HCT116 (cell line): ENCODE measurements at regions not wholly inside any gene's neighbourhood (a gene's known extent, or its start where the extent isn't known, plus 50 kb on each side); places are given as distances from the start of the nearest gene placed in this dataset.

Experiments
- ATAC-seq: fragments of 200-7000 bp; cut with Tn5 transposase; 2 replicates; pipeline ENCODE4 v1.9.1; 2020; ENCODE audit warnings: mild to moderate bottlenecking, moderate library complexity
- BruUV-seq: library from RNA; stranded (reverse); fragments of 400-500 nt; replicated peaks from 2 replicates; lab custom pipeline; 2021; lab: Mats Ljungman, UMichigan
- CTCF ChIA-PET: fragments of 300-600 bp; sonication (Branson Sonifier 250); formaldehyde crosslinking; loops from one replicate; lab custom pipeline; 2021; ENCODE audit warnings: antibody characterized with exemption; lab: Charles Lee
- POLR2A ChIA-PET: fragments of 300-600, 350-600 bp; sonication (Branson Sonifier 250); formaldehyde crosslinking; loops from one replicate; lab custom pipeline; 2021; ENCODE audit warnings: antibody characterized with exemption; lab: Charles Lee
- RAD21 ChIA-PET, 2 experiments: fragments of 300-600 bp; sonication (Branson Sonifier 250); formaldehyde crosslinking; loops; one replicate each; lab custom pipeline; 2023; ENCODE audit warnings: low total read pairs in 2 of 2; ENCODE audit not compliant: uncharacterized antibody in 2 of 2, unreplicated experiment in 2 of 2, low non-redundant PET in 1 of 2; lab: Charles Lee
- DNase-seq: peaks from one replicate; pipeline ENCODE4 v3.0.0-alpha.2; 2010; ENCODE audit warnings: low read depth, low spot score
- H2AFZ ChIP-seq: fragments of 200-600 bp; shearing (Covaris generic), sonication (generic); 2 replicates; pipeline ENCODE4 v1.6.1; 2017; ENCODE audit warnings: low read depth, mixed run types, mixed read lengths, antibody characterized with exemption, low read length; ENCODE audit not compliant: poor library complexity, severe bottlenecking
- H3K27ac ChIP-seq: 2 replicates; pipeline ENCODE4 v1.5.1; 2012; ENCODE audit warnings: low read depth, low read length
- H3K27me3 ChIP-seq: fragments of 200-600 bp; sonication (generic); 2 replicates; pipeline ENCODE4 v1.6.1; 2016; ENCODE audit warnings: mixed run types, low read length, mixed read lengths; ENCODE audit not compliant: insufficient read depth
- H3K36me3 ChIP-seq, 2 experiments: fragments of 200-500 bp in 1 of 2; fragments of 200-600 bp in 1 of 2; sonication (Bioruptor generic) in 1 of 2; sonication (generic) in 1 of 2; 2 replicates each; pipeline versions ENCODE4 v1.5.1 to v1.6.1; 2014 to 2016; ENCODE audit warnings: low read length in 2 of 2, inconsistent platforms in 1 of 2, mixed read lengths in 1 of 2, mixed run types in 1 of 2; ENCODE audit not compliant: insufficient read depth in 2 of 2, control insufficient read depth in 1 of 2
- H3K4me1 ChIP-seq, 2 experiments: fragments of 200-600 bp in 1 of 2; sonication (generic) in 1 of 2; 2 replicates each; pipeline versions ENCODE4 v1.5.1 to v1.6.1; 2012 to 2017; ENCODE audit warnings: low read length in 2 of 2, inconsistent platforms in 1 of 2, mild to moderate bottlenecking in 1 of 2, mixed read lengths in 1 of 2, mixed run types in 1 of 2, moderate library complexity in 1 of 2; ENCODE audit not compliant: insufficient read depth in 2 of 2, control insufficient read depth in 1 of 2
- H3K4me2 ChIP-seq: fragments of 200-600 bp; sonication (generic); 2 replicates; pipeline ENCODE4 v1.6.1; 2017; ENCODE audit warnings: mixed run types, low read length, mixed read lengths
- H3K4me3 ChIP-seq, 2 experiments: fragments of 200-600 bp in 1 of 2; sonication (generic) in 1 of 2; replicated peaks in 1 of 2; 2 replicates each; pipeline ENCODE4 v1.5.1; 2011 to 2016; ENCODE audit warnings: low read length in 2 of 2, control low read depth in 1 of 2, low read depth in 1 of 2, mild to moderate bottlenecking in 1 of 2, mixed read lengths in 1 of 2, mixed run types in 1 of 2
- H3K79me2 ChIP-seq: fragments of 200-600 bp; sonication (generic); 2 replicates; pipeline ENCODE4 v1.6.1; 2017; ENCODE audit warnings: mild to moderate bottlenecking, mixed run types, low read length, moderate library complexity, mixed read lengths; ENCODE audit not compliant: insufficient read depth
- H3K9ac ChIP-seq: fragments of 200-600 bp; sonication (generic); 2 replicates; pipeline ENCODE4 v1.6.1; 2016; ENCODE audit warnings: low read length, mixed read lengths
- H3K9me2 ChIP-seq: fragments of 200-600 bp; sonication (generic), shearing (Covaris generic); 2 replicates; pipeline ENCODE4 v1.6.1; 2017; ENCODE audit warnings: mixed run types, mild to moderate bottlenecking, moderate library complexity; ENCODE audit not compliant: insufficient read depth
- H3K9me3 ChIP-seq, 2 experiments: fragments of 200-500 bp in 1 of 2; fragments of 200-600 bp in 1 of 2; sonication (Bioruptor generic) in 1 of 2; sonication (generic) in 1 of 2; 2 replicates each; pipeline ENCODE4 v1.6.1; 2014 to 2017; ENCODE audit warnings: low read length in 2 of 2, mixed read lengths in 2 of 2, inconsistent platforms in 1 of 2, low read depth in 1 of 2, mild to moderate bottlenecking in 1 of 2, mixed run types in 1 of 2, moderate library complexity in 1 of 2; ENCODE audit not compliant: control insufficient read depth in 1 of 2, insufficient read depth in 1 of 2
- H4K20me1 ChIP-seq: fragments of 200-600 bp; sonication (generic), shearing (Covaris generic); 2 replicates; pipeline ENCODE4 v1.6.1; 2017; ENCODE audit warnings: mixed run types, mild to moderate bottlenecking, moderate library complexity; ENCODE audit not compliant: insufficient read depth
- CBX3 ChIP-seq: IDR thresholded peaks from 2 replicates; pipeline ENCODE4 v1.6.1; 2012; ENCODE audit warnings: low read depth
- CEBPB ChIP-seq: IDR thresholded peaks from 2 replicates; pipeline ENCODE4 v1.6.1; 2012; ENCODE audit warnings: low read depth
- EZH2 ChIP-seq: fragments of 200-600 bp; sonication (generic); IDR thresholded peaks from 2 replicates; pipeline ENCODE4 v1.6.1; 2017; ENCODE audit warnings: antibody characterized with exemption, mixed run types
- FOSL1 ChIP-seq: IDR thresholded peaks from 2 replicates; pipeline ENCODE4 v1.6.1; 2012; ENCODE audit warnings: low read depth
- POLR2A ChIP-seq: IDR thresholded peaks from 2 replicates; pipeline ENCODE4 v1.7.0; 2011; ENCODE audit warnings: borderline replicate concordance; ENCODE audit not compliant: insufficient read depth, insufficient read length; ENCODE audit errors: extremely low read depth
- POLR2AphosphoS5 ChIP-seq: IDR thresholded peaks from 2 replicates; pipeline ENCODE4 v1.6.1; 2011; ENCODE audit warnings: mild to moderate bottlenecking, low read depth, low read length, moderate library complexity
- RAD21 ChIP-seq: IDR thresholded peaks from 2 replicates; pipeline ENCODE4 v1.6.1; 2012; ENCODE audit warnings: low read depth, mild to moderate bottlenecking
- SIN3A ChIP-seq: IDR thresholded peaks from 2 replicates; pipeline ENCODE4 v1.6.1; 2012; ENCODE audit warnings: low read depth
- TCF7L2 ChIP-seq: IDR thresholded peaks from 2 replicates; pipeline ENCODE4 v1.7.0; 2011; ENCODE audit warnings: borderline replicate concordance, inconsistent platforms; ENCODE audit not compliant: insufficient read depth, insufficient read length; ENCODE audit errors: extremely low read depth
- ZFX ChIP-seq: fragments of 450-650 bp; IDR thresholded peaks from 2 replicates; pipeline ENCODE4 v1.6.1; 2017
- ZNF274 ChIP-seq: fragments of 200-500 bp; sonication (Bioruptor generic); IDR thresholded peaks from 2 replicates; pipeline ENCODE4 v1.6.1; 2014; ENCODE audit warnings: mild to moderate bottlenecking, low read depth, low read length, inconsistent platforms
- intact Hi-C: fragments of 100-400 bp; cut with micrococcal nuclease; formaldehyde crosslinking; loops from 2 replicates; pipeline ENCODE4 v1.10.0; 2022
- TF ChIP-seq, protein P1 (sequence below): IDR thresholded peaks from 2 replicates; pipeline ENCODE4 v1.6.1; 2012
- TF ChIP-seq, protein P2 (sequence below): IDR thresholded peaks from 2 replicates; pipeline ENCODE4 v1.6.1; 2012; ENCODE audit warnings: low read depth
- TF ChIP-seq, protein P3 (sequence below), 3 experiments: fragments of 200-600 bp in 1 of 3; sonication (generic) in 1 of 3; IDR thresholded peaks in 2 of 3; conservative IDR thresholded peaks in 1 of 3; 2 replicates each; pipeline ENCODE4 v1.5.1; 2012 to 2017; ENCODE audit warnings: low read depth in 2 of 3, low read length in 2 of 3, antibody characterized with exemption in 1 of 3, borderline replicate concordance in 1 of 3, control low read depth in 1 of 3, mild to moderate bottlenecking in 1 of 3, mixed read lengths in 1 of 3, mixed run types in 1 of 3, moderate library complexity in 1 of 3; ENCODE audit not compliant: insufficient read depth in 1 of 3
- TF ChIP-seq, protein P4 (sequence below): IDR thresholded peaks from 2 replicates; pipeline ENCODE4 v1.6.1; 2011; ENCODE audit warnings: mild to moderate bottlenecking, low read length, moderate library complexity; ENCODE audit not compliant: insufficient replicate concordance; ENCODE audit errors: extremely low read depth
- TF ChIP-seq, protein P5 (sequence below): IDR thresholded peaks from 2 replicates; pipeline ENCODE4 v1.6.1; 2012

DNA sequence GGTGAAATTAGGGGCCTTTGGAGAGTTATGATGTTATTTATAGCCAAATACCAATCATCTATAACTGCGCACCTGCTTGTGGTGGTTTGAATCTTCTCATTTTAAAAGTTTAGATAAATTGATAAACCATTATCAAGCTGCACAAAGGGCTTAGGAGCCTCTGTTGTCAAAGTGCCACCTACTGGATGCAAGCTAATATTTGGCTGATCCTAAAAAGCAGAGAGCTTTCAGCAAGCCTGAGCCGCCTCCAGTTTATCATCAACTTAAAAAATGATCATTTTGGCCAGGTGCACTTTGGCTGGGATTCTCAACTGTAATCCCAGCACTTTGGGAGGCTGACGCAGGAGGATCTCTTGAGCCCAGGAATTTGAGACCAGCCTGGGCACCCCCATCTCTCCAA lies 58.5 kb upstream of the ATXN1 start:
- Histone ChIP-seq H3K9me3 (no peaks in the 10 kb centered on the region), H2AFZ (no peak overlapping the region), H3K27ac (no peak overlapping the region), H4K20me1 (no peaks in the 10 kb centered on the region), H3K4me3 (no peak overlapping the region), H3K4me1 (no peaks in the 10 kb centered on the region), H3K4me2 (no peak overlapping the region), H3K9me2 (no peaks in the 10 kb centered on the region), H3K36me3 (no peaks in the 10 kb centered on the region), H3K79me2 (no peaks in the 10 kb centered on the region), H3K9ac (no peak overlapping the region), H3K27me3 (no peaks in the 10 kb centered on the region)
- intact Hi-C loops = no loop called here
- ChIA-PET RAD21 (no interaction called here), CTCF (interaction anchor here (0.7 to 0.9 kb wide), 2 partner anchors 49 to 59 kb away, joined by 3 to 5 read pairs; partner anchors contain the start of gene ATXN1), POLR2A (interaction anchor here (0.8 kb wide), 1 partner anchor 14 kb away, joined by 3 read pairs; no protein-coding TSS in a partner anchor)
- no peak for DNase-seq
- ATAC-seq = peak; percentile 67
- BruUV-seq = no TSS peak
- TF ChIP-seq CEBPB (no peak), ZNF274 (no peak), POLR2A (no peak), RAD21 (peak; percentile 62), EZH2 (no peak), SIN3A (no peak), POLR2AphosphoS5 (no peak), CBX3 (no peak), TCF7L2 (no peak), ZFX (no peak), FOSL1 (no peak)
- TF ChIP-seq, protein P1, sequence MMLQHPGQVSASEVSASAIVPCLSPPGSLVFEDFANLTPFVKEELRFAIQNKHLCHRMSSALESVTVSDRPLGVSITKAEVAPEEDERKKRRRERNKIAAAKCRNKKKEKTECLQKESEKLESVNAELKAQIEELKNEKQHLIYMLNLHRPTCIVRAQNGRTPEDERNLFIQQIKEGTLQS = no peak
- TF ChIP-seq, protein P2, sequence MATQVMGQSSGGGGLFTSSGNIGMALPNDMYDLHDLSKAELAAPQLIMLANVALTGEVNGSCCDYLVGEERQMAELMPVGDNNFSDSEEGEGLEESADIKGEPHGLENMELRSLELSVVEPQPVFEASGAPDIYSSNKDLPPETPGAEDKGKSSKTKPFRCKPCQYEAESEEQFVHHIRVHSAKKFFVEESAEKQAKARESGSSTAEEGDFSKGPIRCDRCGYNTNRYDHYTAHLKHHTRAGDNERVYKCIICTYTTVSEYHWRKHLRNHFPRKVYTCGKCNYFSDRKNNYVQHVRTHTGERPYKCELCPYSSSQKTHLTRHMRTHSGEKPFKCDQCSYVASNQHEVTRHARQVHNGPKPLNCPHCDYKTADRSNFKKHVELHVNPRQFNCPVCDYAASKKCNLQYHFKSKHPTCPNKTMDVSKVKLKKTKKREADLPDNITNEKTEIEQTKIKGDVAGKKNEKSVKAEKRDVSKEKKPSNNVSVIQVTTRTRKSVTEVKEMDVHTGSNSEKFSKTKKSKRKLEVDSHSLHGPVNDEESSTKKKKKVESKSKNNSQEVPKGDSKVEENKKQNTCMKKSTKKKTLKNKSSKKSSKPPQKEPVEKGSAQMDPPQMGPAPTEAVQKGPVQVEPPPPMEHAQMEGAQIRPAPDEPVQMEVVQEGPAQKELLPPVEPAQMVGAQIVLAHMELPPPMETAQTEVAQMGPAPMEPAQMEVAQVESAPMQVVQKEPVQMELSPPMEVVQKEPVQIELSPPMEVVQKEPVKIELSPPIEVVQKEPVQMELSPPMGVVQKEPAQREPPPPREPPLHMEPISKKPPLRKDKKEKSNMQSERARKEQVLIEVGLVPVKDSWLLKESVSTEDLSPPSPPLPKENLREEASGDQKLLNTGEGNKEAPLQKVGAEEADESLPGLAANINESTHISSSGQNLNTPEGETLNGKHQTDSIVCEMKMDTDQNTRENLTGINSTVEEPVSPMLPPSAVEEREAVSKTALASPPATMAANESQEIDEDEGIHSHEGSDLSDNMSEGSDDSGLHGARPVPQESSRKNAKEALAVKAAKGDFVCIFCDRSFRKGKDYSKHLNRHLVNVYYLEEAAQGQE = no peak
- TF ChIP-seq, protein P3, sequence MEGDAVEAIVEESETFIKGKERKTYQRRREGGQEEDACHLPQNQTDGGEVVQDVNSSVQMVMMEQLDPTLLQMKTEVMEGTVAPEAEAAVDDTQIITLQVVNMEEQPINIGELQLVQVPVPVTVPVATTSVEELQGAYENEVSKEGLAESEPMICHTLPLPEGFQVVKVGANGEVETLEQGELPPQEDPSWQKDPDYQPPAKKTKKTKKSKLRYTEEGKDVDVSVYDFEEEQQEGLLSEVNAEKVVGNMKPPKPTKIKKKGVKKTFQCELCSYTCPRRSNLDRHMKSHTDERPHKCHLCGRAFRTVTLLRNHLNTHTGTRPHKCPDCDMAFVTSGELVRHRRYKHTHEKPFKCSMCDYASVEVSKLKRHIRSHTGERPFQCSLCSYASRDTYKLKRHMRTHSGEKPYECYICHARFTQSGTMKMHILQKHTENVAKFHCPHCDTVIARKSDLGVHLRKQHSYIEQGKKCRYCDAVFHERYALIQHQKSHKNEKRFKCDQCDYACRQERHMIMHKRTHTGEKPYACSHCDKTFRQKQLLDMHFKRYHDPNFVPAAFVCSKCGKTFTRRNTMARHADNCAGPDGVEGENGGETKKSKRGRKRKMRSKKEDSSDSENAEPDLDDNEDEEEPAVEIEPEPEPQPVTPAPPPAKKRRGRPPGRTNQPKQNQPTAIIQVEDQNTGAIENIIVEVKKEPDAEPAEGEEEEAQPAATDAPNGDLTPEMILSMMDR (IDR thresholded peaks at IDR 0.05 in 2 of 3, conservative IDR thresholded peaks at IDR 0.05 in 1 of 3; ENCODE audit: borderline replicate concordance in 1 of 3, insufficient read depth in 1 of 3, low read depth in 2 of 3, low read length in 2 of 3) = peak; percentile 40 to 53 (median 42); a peak in 5 of 6 replicates
- TF ChIP-seq, protein P4, sequence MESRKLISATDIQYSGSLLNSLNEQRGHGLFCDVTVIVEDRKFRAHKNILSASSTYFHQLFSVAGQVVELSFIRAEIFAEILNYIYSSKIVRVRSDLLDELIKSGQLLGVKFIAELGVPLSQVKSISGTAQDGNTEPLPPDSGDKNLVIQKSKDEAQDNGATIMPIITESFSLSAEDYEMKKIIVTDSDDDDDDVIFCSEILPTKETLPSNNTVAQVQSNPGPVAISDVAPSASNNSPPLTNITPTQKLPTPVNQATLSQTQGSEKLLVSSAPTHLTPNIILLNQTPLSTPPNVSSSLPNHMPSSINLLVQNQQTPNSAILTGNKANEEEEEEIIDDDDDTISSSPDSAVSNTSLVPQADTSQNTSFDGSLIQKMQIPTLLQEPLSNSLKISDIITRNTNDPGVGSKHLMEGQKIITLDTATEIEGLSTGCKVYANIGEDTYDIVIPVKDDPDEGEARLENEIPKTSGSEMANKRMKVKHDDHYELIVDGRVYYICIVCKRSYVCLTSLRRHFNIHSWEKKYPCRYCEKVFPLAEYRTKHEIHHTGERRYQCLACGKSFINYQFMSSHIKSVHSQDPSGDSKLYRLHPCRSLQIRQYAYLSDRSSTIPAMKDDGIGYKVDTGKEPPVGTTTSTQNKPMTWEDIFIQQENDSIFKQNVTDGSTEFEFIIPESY = no peak
- TF ChIP-seq, protein P5, sequence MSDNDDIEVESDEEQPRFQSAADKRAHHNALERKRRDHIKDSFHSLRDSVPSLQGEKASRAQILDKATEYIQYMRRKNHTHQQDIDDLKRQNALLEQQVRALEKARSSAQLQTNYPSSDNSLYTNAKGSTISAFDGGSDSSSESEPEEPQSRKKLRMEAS = no peak
